Hematopoietic multipotent progenitor cell treated with erythropoietin and hydrocortisone succinate and interleukin-3 and kit ligand, for 4 days (in vitro differentiated cells): ENCODE measurements at regions not wholly inside any gene's neighbourhood (a gene's known extent, or its start where the extent isn't known, plus 50 kb on each side); places are given as distances from the start of the nearest gene placed in this dataset.
"Not testable (repeated sequence)": the region's sequence is repeated elsewhere in the genome, so short reads cannot be mapped to it uniquely, and the experiment has no call there.

ENCODE experiments used
- DNase-seq: peaks from one replicate; pipeline ENCODE4 v3.0.0-alpha.2; 2015

GRCh38 chr2:129923265-129924091 lies 56.0 kb upstream of the RAB6C start:
- DNase-seq = peak; percentile 77

- not testable (repeated sequence) for DNase-seq
These were observed 55.4 kb upstream of the RAB6C start for GRCh38 chr2:129924115-129924514.

GRCh38 chr2:129925381-129925780 lies 54.1 kb upstream of the RAB6C start:
- DNase-seq = no peak

DNA sequence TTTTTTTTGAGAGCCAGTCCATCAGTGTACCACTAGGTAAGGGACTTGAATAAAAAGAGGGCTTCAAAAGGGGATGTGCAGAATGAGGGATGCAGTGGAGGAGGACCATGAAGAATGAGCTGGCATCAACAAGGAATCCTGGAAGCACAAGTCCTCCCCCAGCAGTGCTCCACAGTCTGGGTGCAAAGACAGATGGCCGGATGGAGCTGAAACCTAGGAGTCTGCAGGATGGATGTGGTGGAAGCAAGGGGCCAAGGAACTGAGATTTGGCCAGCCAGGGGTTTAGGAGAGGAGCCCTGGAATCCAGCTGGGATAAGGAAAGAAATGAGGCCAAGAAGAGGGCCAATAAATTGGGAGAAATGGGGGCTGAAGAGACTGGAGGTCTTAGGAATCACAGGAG lies 51.8 kb upstream of the RAB6C start:
- DNase-seq = no peak

DNA sequence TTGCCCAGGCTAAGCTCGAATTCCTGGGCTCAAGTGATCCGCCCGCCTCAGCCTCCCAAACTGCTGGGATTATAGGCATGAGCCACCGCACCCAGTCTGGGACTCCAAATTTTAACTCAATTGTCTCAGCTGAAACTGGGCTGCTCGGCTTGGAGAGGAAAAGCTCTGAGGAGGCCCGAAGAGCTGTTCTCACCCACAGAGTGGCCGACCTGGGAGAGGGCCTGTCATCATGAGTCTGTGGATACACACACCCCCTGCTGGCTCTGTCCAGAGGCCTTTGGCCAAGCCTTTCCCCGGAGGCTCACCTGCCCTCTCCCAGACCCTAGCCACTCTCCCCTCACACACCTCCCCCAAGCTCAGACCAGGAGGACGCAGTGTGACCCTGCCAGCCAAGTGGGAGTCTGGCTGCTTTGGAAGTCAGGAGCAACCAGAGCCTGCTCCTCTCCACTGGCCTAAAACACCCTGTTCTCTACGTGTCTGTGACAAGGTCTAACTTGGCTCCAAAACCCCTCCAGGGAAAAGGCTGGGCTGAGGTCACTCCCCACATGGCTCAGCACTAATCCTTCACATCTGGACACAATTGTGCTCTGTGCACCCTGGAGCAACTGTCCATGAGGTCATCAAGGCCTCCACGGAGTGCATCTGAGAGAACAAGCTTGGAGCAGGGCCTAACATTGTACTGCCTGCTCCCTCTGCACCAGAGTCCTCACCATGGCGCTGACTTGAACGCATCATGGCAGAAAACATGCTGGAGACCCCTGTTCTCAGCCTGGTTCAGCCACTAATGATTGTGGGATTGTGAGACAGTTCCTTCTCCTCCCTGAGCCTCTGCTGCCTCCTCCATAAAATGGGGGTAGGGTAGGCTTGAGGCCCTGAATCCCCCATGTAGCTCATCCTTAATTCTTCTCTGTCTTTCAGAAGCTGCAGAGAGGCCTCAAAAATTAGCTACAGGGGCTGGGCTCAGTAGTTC lies 49.9 kb upstream of the RAB6C start:
- DNase-seq = no peak
